GM18868 (cell line): ENCODE measurements at regions not wholly inside any gene's neighbourhood (a gene's known extent, or its start where the extent isn't known, plus 50 kb on each side); places are given as distances from the start of the nearest gene placed in this dataset.
A peak's percentile ranks its signal among the peaks of the same experiment; 100 is the strongest.

Experiments used
- ATAC-seq: cut with Tn5 transposase; IDR thresholded peaks from one replicate; pipeline ENCODE4 v1.9.1; 2021; ENCODE audit warnings: mild to moderate bottlenecking, moderate library complexity; ENCODE audit not compliant: unreplicated experiment

GRCh38 chr11:91688672-91689071 lies 535.9 kb upstream of the FAT3 start:
- no peak for ATAC-seq

GRCh38 chr11:91686700-91687099 lies 537.9 kb upstream of the FAT3 start:
- ATAC-seq = no peak

GRCh38 chr11:91686281-91686680 lies 538.3 kb upstream of the FAT3 start:
- ATAC-seq = no peak

- no peak for ATAC-seq
Observed at GRCh38 chr11:91673705-91674104, 550.9 kb upstream of the FAT3 start.

GRCh38 chr11:91664521-91664920 lies 560.1 kb upstream of the FAT3 start:
- no peak for ATAC-seq

GRCh38 chr11:91660036-91660435 lies 564.6 kb upstream of the FAT3 start:
- ATAC-seq = no peak

- no peak for ATAC-seq
Observed at GRCh38 chr11:91654686-91655085, 569.9 kb upstream of the FAT3 start.

GRCh38 chr11:91653079-91653754 lies 571.4 kb upstream of the FAT3 start:
- no peak for ATAC-seq

- ATAC-seq = no peak
Observed at GRCh38 chr11:91650802-91651201, 573.8 kb upstream of the FAT3 start.

- ATAC-seq = peak; percentile 60
Observed at GRCh38 chr11:91641153-91641552, 583.5 kb upstream of the FAT3 start.

- no peak for ATAC-seq
Observed at GRCh38 chr11:91639359-91639758, 585.3 kb upstream of the FAT3 start.

GRCh38 chr11:91630916-91631673 lies 593.5 kb upstream of the FAT3 start:
- ATAC-seq = no peak

- ATAC-seq = peak; percentile 79
Observed at GRCh38 chr11:91625495-91625894, 599.1 kb upstream of the FAT3 start.

- ATAC-seq = no peak
Observed at GRCh38 chr11:91624021-91624420, 600.6 kb upstream of the FAT3 start.

- ATAC-seq = no peak
Observed at GRCh38 chr11:91608677-91609076, 615.9 kb upstream of the FAT3 start.

- ATAC-seq = no peak
Observed at GRCh38 chr11:91596111-91596510, 628.5 kb upstream of the FAT3 start.

- no peak for ATAC-seq
Observed at GRCh38 chr11:91591021-91591420, 633.6 kb upstream of the FAT3 start.

- ATAC-seq = no peak
Observed at GRCh38 chr11:91587131-91587530, 637.5 kb upstream of the FAT3 start.

- no peak for ATAC-seq
Observed at GRCh38 chr11:91585035-91585801, 639.4 kb upstream of the FAT3 start.

- no peak for ATAC-seq
Observed at GRCh38 chr11:91563176-91563575, 661.4 kb upstream of the FAT3 start.

GRCh38 chr11:91560434-91560833 lies 664.2 kb upstream of the FAT3 start:
- no peak for ATAC-seq

- no peak for ATAC-seq
Observed at GRCh38 chr11:91538065-91538464, 686.6 kb upstream of the FAT3 start.
